Kidney epithelial cell (primary cell): ENCODE measurements at regions not wholly inside any gene's neighbourhood (a gene's known extent, or its start where the extent isn't known, plus 50 kb on each side); places are given as distances from the start of the nearest gene placed in this dataset.
A peak's percentile ranks its signal among the peaks of the same experiment; 100 is the strongest.

ENCODE experiments used
- DNase-seq: peaks from one replicate; pipeline ENCODE4 v3.0.0-alpha.2; 2010; ENCODE audit warnings: low read depth
- H3K27me3 ChIP-seq: 2 replicates; pipeline ENCODE4 v1.6.0; 2011; ENCODE audit warnings: low read length; ENCODE audit not compliant: control insufficient read depth, insufficient read depth
- H3K36me3 ChIP-seq: 2 replicates; pipeline ENCODE4 v1.5.1; 2011; ENCODE audit warnings: low read length; ENCODE audit not compliant: control insufficient read depth, insufficient read depth
- H3K4me3 ChIP-seq: 2 replicates; pipeline ENCODE4 v1.5.1; 2011; ENCODE audit warnings: low read depth, mild to moderate bottlenecking, control low read depth, low read length
- TF ChIP-seq, protein P1 (sequence below): IDR thresholded peaks from 2 replicates; pipeline ENCODE4 v1.5.1; 2011; ENCODE audit warnings: mild to moderate bottlenecking, moderate library complexity, low read length, control low read depth, inconsistent platforms; ENCODE audit not compliant: insufficient read depth, poor library complexity, severe bottlenecking

- no peak overlapping the region for H3K4me3 ChIP-seq
- no peaks in the 10 kb centered on the region for H3K27me3 ChIP-seq
- no peak for DNase-seq
- TF ChIP-seq, protein P1, sequence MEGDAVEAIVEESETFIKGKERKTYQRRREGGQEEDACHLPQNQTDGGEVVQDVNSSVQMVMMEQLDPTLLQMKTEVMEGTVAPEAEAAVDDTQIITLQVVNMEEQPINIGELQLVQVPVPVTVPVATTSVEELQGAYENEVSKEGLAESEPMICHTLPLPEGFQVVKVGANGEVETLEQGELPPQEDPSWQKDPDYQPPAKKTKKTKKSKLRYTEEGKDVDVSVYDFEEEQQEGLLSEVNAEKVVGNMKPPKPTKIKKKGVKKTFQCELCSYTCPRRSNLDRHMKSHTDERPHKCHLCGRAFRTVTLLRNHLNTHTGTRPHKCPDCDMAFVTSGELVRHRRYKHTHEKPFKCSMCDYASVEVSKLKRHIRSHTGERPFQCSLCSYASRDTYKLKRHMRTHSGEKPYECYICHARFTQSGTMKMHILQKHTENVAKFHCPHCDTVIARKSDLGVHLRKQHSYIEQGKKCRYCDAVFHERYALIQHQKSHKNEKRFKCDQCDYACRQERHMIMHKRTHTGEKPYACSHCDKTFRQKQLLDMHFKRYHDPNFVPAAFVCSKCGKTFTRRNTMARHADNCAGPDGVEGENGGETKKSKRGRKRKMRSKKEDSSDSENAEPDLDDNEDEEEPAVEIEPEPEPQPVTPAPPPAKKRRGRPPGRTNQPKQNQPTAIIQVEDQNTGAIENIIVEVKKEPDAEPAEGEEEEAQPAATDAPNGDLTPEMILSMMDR = no peak
- no peaks in the 10 kb centered on the region for H3K36me3 ChIP-seq
These were observed 97.2 kb downstream of the TRIM36 start for GRCh38 chr5:115072266-115073064.

DNA sequence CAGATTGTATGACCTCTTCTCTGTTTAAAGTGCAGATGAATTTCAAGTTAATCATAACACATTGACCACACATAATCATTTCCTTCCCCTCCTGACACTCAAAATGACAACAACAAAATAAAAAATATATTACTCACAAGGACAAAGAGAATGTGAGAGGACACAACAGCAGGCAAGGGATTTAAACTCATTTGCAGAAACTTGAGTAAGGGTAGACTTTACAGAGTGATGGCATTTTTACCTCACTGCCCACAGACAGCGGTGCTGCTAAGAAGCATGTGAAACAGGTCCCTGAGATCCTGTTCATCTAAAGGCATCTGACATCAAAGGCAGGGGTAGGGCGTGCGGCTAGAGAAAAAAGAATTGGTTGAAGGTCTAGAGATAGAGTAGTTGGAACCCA, 99.0 kb downstream of the TRIM36 start:
- Histone ChIP-seq H3K4me3 (no peak overlapping the region), H3K36me3 (no peaks in the 10 kb centered on the region), H3K27me3 (no peaks in the 10 kb centered on the region)
- TF ChIP-seq, protein P1 = no peak
- no peak for DNase-seq

- TF ChIP-seq, protein P1 = peak; percentile 61
- DNase-seq = no peak
- Histone ChIP-seq H3K4me3 (no peak overlapping the region), H3K27me3 (no peaks in the 10 kb centered on the region), H3K36me3 (no peaks in the 10 kb centered on the region)
These were observed 100.4 kb downstream of the TRIM36 start for GRCh38 chr5:115069087-115069968.

DNA sequence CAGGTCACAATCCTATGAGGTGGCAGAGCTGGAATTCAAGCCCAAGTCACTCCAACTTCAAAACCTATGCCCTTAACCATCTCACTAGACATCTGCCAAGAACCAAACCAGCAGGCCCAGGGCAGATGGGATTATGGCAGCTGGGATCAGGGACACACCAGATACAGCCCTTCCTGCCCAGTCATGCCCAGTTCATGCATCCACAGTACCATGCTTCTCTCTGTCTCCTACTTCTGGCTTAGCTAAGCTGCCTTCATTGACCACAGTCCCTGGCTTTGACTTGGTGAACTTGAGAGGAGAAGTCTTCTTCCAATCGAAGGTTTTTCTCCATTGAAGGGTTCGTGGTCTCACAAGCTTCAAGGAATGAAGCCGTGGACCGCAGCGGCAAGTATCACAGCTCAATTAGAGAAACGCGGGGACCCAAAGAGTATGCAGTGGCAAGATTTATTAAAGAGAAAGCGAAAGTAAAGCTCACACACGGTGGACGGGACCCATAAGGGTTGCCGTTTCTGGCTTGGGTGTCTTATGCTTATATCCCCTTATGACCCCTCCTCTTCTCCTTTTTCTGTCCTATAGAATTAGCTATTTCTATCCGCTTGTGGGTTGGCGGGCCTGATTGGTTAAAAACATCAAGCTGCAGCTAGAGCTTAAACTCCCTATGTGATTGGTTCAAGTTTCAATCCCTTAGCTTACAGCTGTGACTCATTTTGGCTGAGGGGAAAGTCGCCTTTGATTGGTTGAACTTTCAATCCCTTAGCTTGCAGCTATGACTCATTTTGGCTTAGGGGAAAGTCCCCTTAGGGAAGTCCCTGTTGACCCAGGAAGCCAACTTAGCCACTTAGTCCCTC, 101.2 kb downstream of the TRIM36 start:
- H3K36me3 ChIP-seq = no peaks in the 10 kb centered on the region
- no peaks in the 10 kb centered on the region for H3K27me3 ChIP-seq
- H3K4me3 ChIP-seq = no peak overlapping the region
- DNase-seq = no peak
- TF ChIP-seq, protein P1 = no peak

DNA sequence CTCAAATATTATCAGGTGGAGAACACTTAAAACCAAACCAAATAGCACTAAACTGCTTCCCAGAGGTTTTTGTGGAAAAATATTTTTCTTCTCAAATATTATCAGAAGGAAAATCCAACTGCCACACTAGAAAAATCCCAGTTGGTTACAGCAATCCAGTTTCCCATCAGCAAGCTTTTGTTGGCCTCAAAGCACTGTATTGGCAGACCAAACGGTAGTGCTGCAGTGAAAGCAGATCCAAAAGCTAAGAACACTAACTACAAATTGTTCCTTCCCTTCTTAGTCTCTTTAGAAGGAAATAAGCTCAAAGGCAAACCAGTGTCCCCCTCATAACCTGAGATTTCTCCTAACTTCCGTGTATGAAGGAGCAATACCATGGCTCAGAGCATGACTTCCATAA, 105.3 kb downstream of the TRIM36 start:
- no peak for DNase-seq
- Histone ChIP-seq H3K4me3 (no peak overlapping the region), H3K27me3 (no peaks in the 10 kb centered on the region), H3K36me3 (no peaks in the 10 kb centered on the region)
- TF ChIP-seq, protein P1 = no peak
